ENCODE measurements at regions not wholly inside any gene's neighbourhood (a gene's known extent, or its start where the extent isn't known, plus 50 kb on each side); places are given as distances from the start of the nearest gene placed in this dataset.

DNA sequence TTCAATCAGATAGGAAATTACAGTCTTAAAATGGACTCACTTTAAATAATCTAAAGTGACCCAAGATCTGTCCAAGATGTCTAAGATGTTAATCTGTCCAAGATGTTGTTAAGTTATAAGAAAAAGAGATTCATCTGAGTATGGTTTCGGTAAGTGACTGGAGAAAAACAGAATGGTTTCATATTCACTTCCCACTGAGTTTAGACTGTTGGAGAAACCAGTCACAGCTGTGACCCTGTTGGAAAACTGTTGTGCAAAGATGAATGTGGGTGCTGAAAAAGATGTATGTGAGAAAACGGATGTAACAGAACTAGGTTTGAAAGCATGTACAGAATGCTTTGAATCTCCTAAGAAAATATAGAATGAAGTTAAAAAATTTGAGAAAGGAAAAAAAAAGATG is 325.9 kb downstream of the COL12A1 start:
- TF ChIP-seq, protein P1, sequence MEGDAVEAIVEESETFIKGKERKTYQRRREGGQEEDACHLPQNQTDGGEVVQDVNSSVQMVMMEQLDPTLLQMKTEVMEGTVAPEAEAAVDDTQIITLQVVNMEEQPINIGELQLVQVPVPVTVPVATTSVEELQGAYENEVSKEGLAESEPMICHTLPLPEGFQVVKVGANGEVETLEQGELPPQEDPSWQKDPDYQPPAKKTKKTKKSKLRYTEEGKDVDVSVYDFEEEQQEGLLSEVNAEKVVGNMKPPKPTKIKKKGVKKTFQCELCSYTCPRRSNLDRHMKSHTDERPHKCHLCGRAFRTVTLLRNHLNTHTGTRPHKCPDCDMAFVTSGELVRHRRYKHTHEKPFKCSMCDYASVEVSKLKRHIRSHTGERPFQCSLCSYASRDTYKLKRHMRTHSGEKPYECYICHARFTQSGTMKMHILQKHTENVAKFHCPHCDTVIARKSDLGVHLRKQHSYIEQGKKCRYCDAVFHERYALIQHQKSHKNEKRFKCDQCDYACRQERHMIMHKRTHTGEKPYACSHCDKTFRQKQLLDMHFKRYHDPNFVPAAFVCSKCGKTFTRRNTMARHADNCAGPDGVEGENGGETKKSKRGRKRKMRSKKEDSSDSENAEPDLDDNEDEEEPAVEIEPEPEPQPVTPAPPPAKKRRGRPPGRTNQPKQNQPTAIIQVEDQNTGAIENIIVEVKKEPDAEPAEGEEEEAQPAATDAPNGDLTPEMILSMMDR (IDR thresholded peaks at IDR 0.05) = no peak
- no peak for TF ChIP-seq POLR2A (IDR thresholded peaks at IDR 0.05)
